Esophagus muscularis mucosa (tissue), 4 donors: ENCODE measurements at regions not wholly inside any gene's neighbourhood (a gene's known extent, or its start where the extent isn't known, plus 50 kb on each side); places are given as distances from the start of the nearest gene placed in this dataset.

Experiments used
- EP300 ChIP-seq: sonication (generic); formaldehyde crosslinking; IDR thresholded peaks from one replicate; pipeline ENCODE4 v1.6.1; 2017; ENCODE audit warnings: antibody characterized with exemption
- POLR2A ChIP-seq: fragments of 450-650 bp; IDR thresholded peaks from one replicate; pipeline ENCODE4 v1.6.1; 2017; ENCODE audit warnings: antibody characterized with exemption, moderate library complexity, mild to moderate bottlenecking, low read depth
- POLR2AphosphoS5 ChIP-seq, 2 donors: sonication (generic); formaldehyde crosslinking; IDR thresholded peaks; one replicate each; pipeline ENCODE4 v1.6.1; 2017; ENCODE audit warnings: antibody characterized with exemption in 2 of 2
- TF ChIP-seq, protein P1 (sequence below), 3 experiments: fragments of 200-600 bp in 2 of 3; fragments of 450-650 bp in 1 of 3; sonication (generic) in 2 of 3; IDR thresholded peaks; one replicate each; pipeline ENCODE4 v1.5.1; 2017 to 2019; ENCODE audit warnings: antibody characterized with exemption in 3 of 3, mild to moderate bottlenecking in 2 of 3, moderate library complexity in 1 of 3

DNA sequence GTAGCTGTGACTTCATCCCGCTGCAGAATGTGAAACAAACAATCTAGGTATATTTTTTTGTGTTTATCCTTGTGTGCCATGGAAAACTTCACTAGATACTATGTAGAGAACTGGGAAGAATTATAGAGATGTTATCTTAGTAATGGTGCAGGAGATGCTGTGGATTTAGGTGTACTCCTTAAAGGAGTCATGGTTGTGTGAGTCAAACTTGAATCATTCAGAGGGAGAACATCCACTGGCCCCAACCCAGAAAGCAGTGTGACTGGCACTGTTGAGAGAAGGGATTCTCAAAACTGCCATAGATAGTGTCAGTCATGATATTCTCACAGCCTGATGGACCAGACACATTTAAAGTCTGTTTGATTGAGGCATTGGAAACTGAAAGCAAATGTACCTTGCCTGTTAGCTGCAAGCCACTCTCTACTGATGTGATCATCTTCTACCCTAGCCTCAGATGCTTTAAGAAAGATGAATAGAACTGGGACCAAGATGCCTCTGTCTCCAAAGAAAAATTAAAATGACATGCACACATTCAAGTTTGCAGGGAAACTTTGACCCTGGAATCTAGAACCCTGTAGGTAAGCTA lies 754.6 kb downstream of the MRPL39 start:
- TF ChIP-seq, protein P1, sequence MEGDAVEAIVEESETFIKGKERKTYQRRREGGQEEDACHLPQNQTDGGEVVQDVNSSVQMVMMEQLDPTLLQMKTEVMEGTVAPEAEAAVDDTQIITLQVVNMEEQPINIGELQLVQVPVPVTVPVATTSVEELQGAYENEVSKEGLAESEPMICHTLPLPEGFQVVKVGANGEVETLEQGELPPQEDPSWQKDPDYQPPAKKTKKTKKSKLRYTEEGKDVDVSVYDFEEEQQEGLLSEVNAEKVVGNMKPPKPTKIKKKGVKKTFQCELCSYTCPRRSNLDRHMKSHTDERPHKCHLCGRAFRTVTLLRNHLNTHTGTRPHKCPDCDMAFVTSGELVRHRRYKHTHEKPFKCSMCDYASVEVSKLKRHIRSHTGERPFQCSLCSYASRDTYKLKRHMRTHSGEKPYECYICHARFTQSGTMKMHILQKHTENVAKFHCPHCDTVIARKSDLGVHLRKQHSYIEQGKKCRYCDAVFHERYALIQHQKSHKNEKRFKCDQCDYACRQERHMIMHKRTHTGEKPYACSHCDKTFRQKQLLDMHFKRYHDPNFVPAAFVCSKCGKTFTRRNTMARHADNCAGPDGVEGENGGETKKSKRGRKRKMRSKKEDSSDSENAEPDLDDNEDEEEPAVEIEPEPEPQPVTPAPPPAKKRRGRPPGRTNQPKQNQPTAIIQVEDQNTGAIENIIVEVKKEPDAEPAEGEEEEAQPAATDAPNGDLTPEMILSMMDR (IDR thresholded peaks at IDR 0.05), result no peak
- TF ChIP-seq POLR2A (no peak), EP300 (no peak), POLR2AphosphoS5 (IDR thresholded peaks at IDR 0.05) (no peak)
